ENCODE measurements at regions not wholly inside any gene's neighbourhood (a gene's known extent, or its start where the extent isn't known, plus 50 kb on each side); places are given as distances from the start of the nearest gene placed in this dataset.

- DNase-seq: no peak
- no peaks in the 10 kb centered on the region for H3K9me1 ChIP-seq (ENCODE audit: insufficient read depth, low read length)
- H2BK20ac ChIP-seq (ENCODE audit: low read depth, low read length): no peak overlapping the region
- no peak overlapping the region for H3K18ac ChIP-seq (ENCODE audit: low read depth, low read length)
- H3K27me3 ChIP-seq (ENCODE audit: control insufficient read depth, insufficient read depth, low read length): no peaks in the 10 kb centered on the region
- in situ Hi-C loops (cut with MboI; ENCODE audit: low sequenced_read_pairs): no loop called here
- dilution Hi-C loops (cut with HindIII; ENCODE audit: low sequenced_read_pairs, unreplicated experiment): no loop called here
- BruUV-seq (replicated peaks): no TSS peak
- H3K4ac ChIP-seq (ENCODE audit: low read depth, low read length): no peak overlapping the region
- no peak overlapping the region for H2AK5ac ChIP-seq (ENCODE audit: low read depth, low read length)
- no peak overlapping the region for H2AK9ac ChIP-seq (replicated peaks; ENCODE audit: low read depth, low read length, poor library complexity)
- no peak overlapping the region for H3K27ac ChIP-seq (ENCODE audit: insufficient read depth, low read length)
- no peak overlapping the region for H3K14ac ChIP-seq (replicated peaks; ENCODE audit: low read depth, low read length)
- H4K20me1 ChIP-seq (ENCODE audit: insufficient read depth, low read length): no peaks in the 10 kb centered on the region
- H3K36me3 ChIP-seq (ENCODE audit: control insufficient read depth, insufficient read depth, low read length): no peaks in the 10 kb centered on the region
- no peak overlapping the region for H4K5ac ChIP-seq (ENCODE audit: low read depth, low read length)
- intact Hi-C loops (cut with micrococcal nuclease): no loop called here
- no peak overlapping the region for H3K4me2 ChIP-seq (ENCODE audit: low read depth, low read length)
- no peak overlapping the region for H2AFZ ChIP-seq (replicated peaks; ENCODE audit: low read length, poor library complexity)
- peaks cover 2% of the 10 kb centered on the region; the same call in 1 of the 2 replicates for H3K4me1 ChIP-seq (ENCODE audit: control insufficient read depth, insufficient read depth, low read length)
- ChIA-PET CTCF (no interaction called here), POLR2A (ENCODE audit: unreplicated experiment) (no interaction called here)
- no peak overlapping the region for H3K9ac ChIP-seq (ENCODE audit: low read depth, low read length)
- no peak overlapping the region for H4K91ac ChIP-seq (ENCODE audit: insufficient read depth, low read depth, low read length)
- H2BK15ac ChIP-seq (ENCODE audit: low read depth, low read length): no peak overlapping the region
- H2BK120ac ChIP-seq (ENCODE audit: low read depth, low read length): no peak overlapping the region
- no peaks in the 10 kb centered on the region for H3K9me3 ChIP-seq (ENCODE audit: control insufficient read depth, insufficient read depth, low read length)
- H3K23ac ChIP-seq (ENCODE audit: low read depth, low read length): no peak overlapping the region
- H3K79me1 ChIP-seq (ENCODE audit: low read depth in 1 of 2, low read length in 2 of 2): no peaks in the 10 kb centered on the region
- no peak for TF ChIP-seq POLR2A (IDR thresholded peaks at IDR 0.05; ENCODE audit: low read depth, low read length)
- TF ChIP-seq FOS (IDR thresholded peaks at IDR 0.05; ENCODE audit: low read depth, low read length): no peak
- TF ChIP-seq NFE2L2 (IDR thresholded peaks at IDR 0.05; ENCODE audit: low read depth, low read length): no peak
- no peak for TF ChIP-seq SMC3 (IDR thresholded peaks at IDR 0.05; ENCODE audit: low read depth, low read length)
- TF ChIP-seq CEBPB (IDR thresholded peaks at IDR 0.05; ENCODE audit: low read depth, low read length): no peak
- no peak for TF ChIP-seq MAFK (IDR thresholded peaks at IDR 0.05; ENCODE audit: low read depth, low read length)
- no peak for TF ChIP-seq USF2 (IDR thresholded peaks at IDR 0.05; ENCODE audit: low read depth, low read length)
- TF ChIP-seq MXI1 (IDR thresholded peaks at IDR 0.05; ENCODE audit: borderline replicate concordance, low read depth, low read length): no peak
- no peak for TF ChIP-seq BHLHE40 (IDR thresholded peaks at IDR 0.05; ENCODE audit: low read depth, low read length)
- no peak for TF ChIP-seq MAZ (IDR thresholded peaks at IDR 0.05; ENCODE audit: borderline replicate concordance, low read depth, low read length)
- no peak for TF ChIP-seq RCOR1 (IDR thresholded peaks at IDR 0.05; ENCODE audit: insufficient replicate concordance, low read length)
- no peak for TF ChIP-seq ELK1 (IDR thresholded peaks at IDR 0.05; ENCODE audit: borderline replicate concordance, low read depth, low read length)
- no peak for TF ChIP-seq CHD1 (IDR thresholded peaks at IDR 0.05; ENCODE audit: low read depth, low read length)
- TF ChIP-seq CTCF (conservative IDR thresholded peaks at IDR 0.05; ENCODE audit: low read depth, low read length): no peak
- TF ChIP-seq RFX5 (IDR thresholded peaks at IDR 0.05; ENCODE audit: low read depth, low read length): no peak
- no peak for TF ChIP-seq RAD21 (IDR thresholded peaks at IDR 0.05; ENCODE audit: low read length)
- ATAC-seq (ENCODE audit: low read depth): no peak
- no peak overlapping the region for H3K56ac ChIP-seq (ENCODE audit: extremely low read depth, insufficient read depth, low read length)
- no peak overlapping the region for H2BK5ac ChIP-seq (ENCODE audit: low read depth, low read length, poor library complexity, severe bottlenecking)
- H3K4me3 ChIP-seq (ENCODE audit: insufficient read depth, low read depth, low read length): no peak overlapping the region
- H4K8ac ChIP-seq (ENCODE audit: low read depth in 2 of 2, low read length in 2 of 2): no peak overlapping the region
Observed at GRCh38 chr14:86094512-86094911, 564.6 kb downstream of the FLRT2 start.

All from IMR-90 (cell line).